Panc1 (cell line): ENCODE measurements at regions not wholly inside any gene's neighbourhood (a gene's known extent, or its start where the extent isn't known, plus 50 kb on each side); places are given as distances from the start of the nearest gene placed in this dataset.

ENCODE experiments used
- ATAC-seq: fragments of 200-7000 bp; cut with Tn5 transposase; 2 replicates; pipeline ENCODE4 v1.9.1; 2020; ENCODE audit warnings: mild to moderate bottlenecking, moderate library complexity
- BruUV-seq: library from RNA; stranded (reverse); fragments of 400-500 nt; replicated peaks from 2 replicates; lab custom pipeline; 2021; lab: Mats Ljungman, UMichigan
- CTCF ChIA-PET: fragments of 300-600 bp; sonication (Branson Sonifier 250); formaldehyde crosslinking; loops from one replicate; lab custom pipeline; 2022; ENCODE audit warnings: antibody characterized with exemption; lab: Charles Lee
- POLR2A ChIA-PET: fragments of 300-600 bp; sonication (Branson Sonifier 250); formaldehyde crosslinking; loops from one replicate; lab custom pipeline; 2022; ENCODE audit warnings: antibody characterized with exemption; lab: Charles Lee
- DNase-seq: peaks from one replicate; pipeline ENCODE4 v3.0.0-alpha.2; 2010; ENCODE audit warnings: low read depth, low spot score
- H3K27ac ChIP-seq: 2 replicates; pipeline ENCODE4 v1.5.1; 2011; ENCODE audit warnings: mild to moderate bottlenecking, low read length, inconsistent platforms
- H3K27me3 ChIP-seq: fragments of 200-500 bp; sonication (Bioruptor generic); 2 replicates; pipeline ENCODE4 v1.6.0; 2014; ENCODE audit warnings: low read length, inconsistent platforms; ENCODE audit not compliant: control insufficient read depth, insufficient read depth
- H3K36me3 ChIP-seq: fragments of 200-500 bp; sonication (Bioruptor generic); 2 replicates; pipeline ENCODE4 v1.5.1; 2014; ENCODE audit warnings: inconsistent platforms, mild to moderate bottlenecking, low read length, moderate library complexity; ENCODE audit not compliant: control insufficient read depth, insufficient read depth
- H3K4me1 ChIP-seq: 2 replicates; pipeline ENCODE4 v1.5.1; 2011; ENCODE audit warnings: inconsistent platforms, mild to moderate bottlenecking, low read length, moderate library complexity; ENCODE audit not compliant: control insufficient read depth, insufficient read depth
- H3K4me3 ChIP-seq, 2 experiments: 2 replicates each; pipeline ENCODE4 v1.5.1; 2011 to 2012; ENCODE audit warnings: low read depth in 2 of 2, low read length in 2 of 2, mild to moderate bottlenecking in 2 of 2, inconsistent platforms in 1 of 2, moderate library complexity in 1 of 2
- H3K9me3 ChIP-seq: fragments of 200-500 bp; sonication (Bioruptor generic); 2 replicates; pipeline ENCODE4 v1.5.1; 2014; ENCODE audit warnings: low read depth, mild to moderate bottlenecking, inconsistent platforms, low read length, moderate library complexity; ENCODE audit not compliant: control insufficient read depth, insufficient read depth
- POLR2AphosphoS5 ChIP-seq: IDR thresholded peaks from 2 replicates; pipeline ENCODE4 v1.6.1; 2012; ENCODE audit warnings: mild to moderate bottlenecking, low read depth, low read length, moderate library complexity
- SIN3A ChIP-seq: IDR thresholded peaks from 2 replicates; pipeline ENCODE4 v1.6.1; 2012; ENCODE audit warnings: low read depth, mild to moderate bottlenecking, low read length, moderate library complexity, borderline replicate concordance; ENCODE audit not compliant: insufficient read depth
- TCF7L2 ChIP-seq: IDR thresholded peaks from 2 replicates; pipeline ENCODE4 v1.6.1; 2011; ENCODE audit warnings: mild to moderate bottlenecking, low read depth, low read length, inconsistent platforms
- in situ Hi-C: cut with HindIII; loops from 2 replicates; pipeline ENCODE4 v1.10.0; 2016; ENCODE audit warnings: low sequenced_read_pairs, low pct_unique_long_range_greater_than_20kb
- intact Hi-C: fragments of 100-400 bp; cut with micrococcal nuclease; formaldehyde crosslinking; loops from one replicate; pipeline ENCODE4 v1.10.0; 2022; ENCODE audit not compliant: unreplicated experiment
- TF ChIP-seq, protein P1 (sequence below): fragments of 450-650 bp; IDR thresholded peaks from 2 replicates; pipeline ENCODE4 v1.5.1; 2017; ENCODE audit warnings: mild to moderate bottlenecking
- TF ChIP-seq, protein P2 (sequence below), 2 experiments: IDR thresholded peaks; 2 replicates each; pipeline ENCODE4 v1.6.1; 2011 to 2012; ENCODE audit warnings: low read depth in 2 of 2, control low read depth in 1 of 2, low read length in 1 of 2, mild to moderate bottlenecking in 1 of 2, moderate library complexity in 1 of 2; ENCODE audit not compliant: insufficient read depth in 1 of 2

DNA sequence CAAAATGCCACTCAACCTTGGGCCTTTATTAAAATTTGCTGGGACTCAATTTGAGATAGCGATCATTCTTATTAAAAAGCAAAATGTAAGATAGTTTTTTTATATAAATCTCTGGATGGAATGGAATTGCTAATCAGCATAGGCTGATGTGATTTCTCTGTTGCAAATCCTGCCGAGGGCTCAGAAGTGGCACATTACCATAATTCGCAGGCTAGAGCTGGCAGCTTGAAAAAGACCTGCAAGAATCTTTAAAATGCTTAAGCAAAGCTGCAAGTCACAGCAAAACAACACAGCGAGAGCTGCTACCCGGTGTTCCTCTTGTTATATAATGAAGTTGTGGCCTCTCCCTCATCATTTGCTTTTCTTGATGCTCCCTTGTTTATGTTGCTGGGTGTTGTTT, 448.1 kb downstream of the GATA3 start:
- POLR2A ChIA-PET = no interaction called here
- H3K36me3 ChIP-seq = no peaks in the 10 kb centered on the region
- CTCF ChIA-PET = no interaction called here
- no peaks in the 10 kb centered on the region for H3K4me1 ChIP-seq
- intact Hi-C loops = no loop called here
- DNase-seq (no peak), ATAC-seq (no peak)
- no peaks in the 10 kb centered on the region for H3K27me3 ChIP-seq
- TF ChIP-seq SIN3A (no peak), TCF7L2 (no peak), POLR2AphosphoS5 (no peak)
- TF ChIP-seq, protein P1, sequence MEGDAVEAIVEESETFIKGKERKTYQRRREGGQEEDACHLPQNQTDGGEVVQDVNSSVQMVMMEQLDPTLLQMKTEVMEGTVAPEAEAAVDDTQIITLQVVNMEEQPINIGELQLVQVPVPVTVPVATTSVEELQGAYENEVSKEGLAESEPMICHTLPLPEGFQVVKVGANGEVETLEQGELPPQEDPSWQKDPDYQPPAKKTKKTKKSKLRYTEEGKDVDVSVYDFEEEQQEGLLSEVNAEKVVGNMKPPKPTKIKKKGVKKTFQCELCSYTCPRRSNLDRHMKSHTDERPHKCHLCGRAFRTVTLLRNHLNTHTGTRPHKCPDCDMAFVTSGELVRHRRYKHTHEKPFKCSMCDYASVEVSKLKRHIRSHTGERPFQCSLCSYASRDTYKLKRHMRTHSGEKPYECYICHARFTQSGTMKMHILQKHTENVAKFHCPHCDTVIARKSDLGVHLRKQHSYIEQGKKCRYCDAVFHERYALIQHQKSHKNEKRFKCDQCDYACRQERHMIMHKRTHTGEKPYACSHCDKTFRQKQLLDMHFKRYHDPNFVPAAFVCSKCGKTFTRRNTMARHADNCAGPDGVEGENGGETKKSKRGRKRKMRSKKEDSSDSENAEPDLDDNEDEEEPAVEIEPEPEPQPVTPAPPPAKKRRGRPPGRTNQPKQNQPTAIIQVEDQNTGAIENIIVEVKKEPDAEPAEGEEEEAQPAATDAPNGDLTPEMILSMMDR = no peak
- TF ChIP-seq, protein P2, sequence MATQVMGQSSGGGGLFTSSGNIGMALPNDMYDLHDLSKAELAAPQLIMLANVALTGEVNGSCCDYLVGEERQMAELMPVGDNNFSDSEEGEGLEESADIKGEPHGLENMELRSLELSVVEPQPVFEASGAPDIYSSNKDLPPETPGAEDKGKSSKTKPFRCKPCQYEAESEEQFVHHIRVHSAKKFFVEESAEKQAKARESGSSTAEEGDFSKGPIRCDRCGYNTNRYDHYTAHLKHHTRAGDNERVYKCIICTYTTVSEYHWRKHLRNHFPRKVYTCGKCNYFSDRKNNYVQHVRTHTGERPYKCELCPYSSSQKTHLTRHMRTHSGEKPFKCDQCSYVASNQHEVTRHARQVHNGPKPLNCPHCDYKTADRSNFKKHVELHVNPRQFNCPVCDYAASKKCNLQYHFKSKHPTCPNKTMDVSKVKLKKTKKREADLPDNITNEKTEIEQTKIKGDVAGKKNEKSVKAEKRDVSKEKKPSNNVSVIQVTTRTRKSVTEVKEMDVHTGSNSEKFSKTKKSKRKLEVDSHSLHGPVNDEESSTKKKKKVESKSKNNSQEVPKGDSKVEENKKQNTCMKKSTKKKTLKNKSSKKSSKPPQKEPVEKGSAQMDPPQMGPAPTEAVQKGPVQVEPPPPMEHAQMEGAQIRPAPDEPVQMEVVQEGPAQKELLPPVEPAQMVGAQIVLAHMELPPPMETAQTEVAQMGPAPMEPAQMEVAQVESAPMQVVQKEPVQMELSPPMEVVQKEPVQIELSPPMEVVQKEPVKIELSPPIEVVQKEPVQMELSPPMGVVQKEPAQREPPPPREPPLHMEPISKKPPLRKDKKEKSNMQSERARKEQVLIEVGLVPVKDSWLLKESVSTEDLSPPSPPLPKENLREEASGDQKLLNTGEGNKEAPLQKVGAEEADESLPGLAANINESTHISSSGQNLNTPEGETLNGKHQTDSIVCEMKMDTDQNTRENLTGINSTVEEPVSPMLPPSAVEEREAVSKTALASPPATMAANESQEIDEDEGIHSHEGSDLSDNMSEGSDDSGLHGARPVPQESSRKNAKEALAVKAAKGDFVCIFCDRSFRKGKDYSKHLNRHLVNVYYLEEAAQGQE (IDR thresholded peaks at IDR 0.05; ENCODE audit: insufficient read depth in 1 of 2, low read depth in 2 of 2, low read length in 1 of 2) = no peak
- no TSS peak for BruUV-seq
- no peak overlapping the region for H3K27ac ChIP-seq
- H3K9me3 ChIP-seq = no peaks in the 10 kb centered on the region
- in situ Hi-C loops = no loop called here
- H3K4me3 ChIP-seq = no peak overlapping the region

DNA sequence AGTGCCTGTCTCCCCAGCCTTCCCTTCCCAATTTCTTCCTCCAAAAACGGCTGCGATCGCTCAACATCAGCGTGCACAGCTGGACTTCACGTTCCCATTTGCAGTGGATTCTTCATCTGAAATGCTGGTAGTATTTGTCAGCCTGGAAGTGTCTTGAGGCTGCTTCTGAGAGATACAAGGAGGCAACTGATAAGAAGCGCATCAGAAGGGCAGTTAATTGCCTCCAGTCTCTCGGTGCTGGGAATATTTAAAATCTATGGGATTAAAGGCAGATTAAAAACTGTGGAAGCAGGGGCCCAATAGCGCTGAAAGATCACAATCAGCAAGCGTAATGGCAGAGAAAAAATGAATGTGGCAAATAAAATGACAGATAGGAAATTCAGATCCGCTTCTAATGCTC, 450.0 kb downstream of the GATA3 start:
- no peaks in the 10 kb centered on the region for H3K36me3 ChIP-seq
- POLR2A ChIA-PET = no interaction called here
- DNase-seq = no peak
- H3K4me3 ChIP-seq = no peak overlapping the region
- in situ Hi-C loops = no loop called here
- intact Hi-C loops = no loop called here
- H3K9me3 ChIP-seq = no peaks in the 10 kb centered on the region
- BruUV-seq = no TSS peak
- no peak overlapping the region for H3K27ac ChIP-seq
- ATAC-seq = no peak
- no peaks in the 10 kb centered on the region for H3K27me3 ChIP-seq
- TF ChIP-seq, protein P1 = no peak
- TF ChIP-seq POLR2AphosphoS5 = no peak
- TF ChIP-seq TCF7L2 = no peak
- TF ChIP-seq, protein P2 (IDR thresholded peaks at IDR 0.05; ENCODE audit: insufficient read depth in 1 of 2, low read depth in 2 of 2, low read length in 1 of 2) = no peak
- no peak for TF ChIP-seq SIN3A
- CTCF ChIA-PET = no interaction called here
- H3K4me1 ChIP-seq = no peaks in the 10 kb centered on the region
